ENCODE measurements at regions not wholly inside any gene's neighbourhood (a gene's known extent, or its start where the extent isn't known, plus 50 kb on each side); places are given as distances from the start of the nearest gene placed in this dataset.

- no peaks in the 10 kb centered on the region for H3K36me3 ChIP-seq (ENCODE audit: insufficient read depth, low read length)
- H3K4me3 ChIP-seq (ENCODE audit: low read length, poor library complexity, severe bottlenecking), result no peak overlapping the region
- no peaks in the 10 kb centered on the region; the same call in 1 of the 2 replicates for H3K9me3 ChIP-seq (ENCODE audit: insufficient read depth, low read depth, low read length)
- no peaks in the 10 kb centered on the region for H3K27me3 ChIP-seq (ENCODE audit: insufficient read depth, low read length, poor library complexity, severe bottlenecking)
- no peaks in the 10 kb centered on the region for H3K9me2 ChIP-seq (replicated peaks; ENCODE audit: low read depth, low read length)
- no peaks in the 10 kb centered on the region for H3F3A ChIP-seq (ENCODE audit: low read depth)
- no peak overlapping the region for H2AFZ ChIP-seq (ENCODE audit: low read length)
- no peak overlapping the region for H3K4me2 ChIP-seq (ENCODE audit: low read depth, low read length, poor library complexity, severe bottlenecking)
- no peak overlapping the region for H3K9ac ChIP-seq (ENCODE audit: low read depth, low read length, poor library complexity, severe bottlenecking)
- TF ChIP-seq EZH2phosphoT487 (IDR thresholded peaks at IDR 0.05; ENCODE audit: borderline replicate concordance), result no peak
- TF ChIP-seq CTCF (conservative IDR thresholded peaks at IDR 0.05; ENCODE audit: low read length), result no peak
- H3K4me1 ChIP-seq (ENCODE audit: insufficient read depth, low read length, poor library complexity, severe bottlenecking), result no peaks in the 10 kb centered on the region
- H4K20me1 ChIP-seq (ENCODE audit: insufficient read depth, low read length, poor library complexity, severe bottlenecking), result no peaks in the 10 kb centered on the region
- H3K79me2 ChIP-seq (ENCODE audit: insufficient read depth, low read length), result no peaks in the 10 kb centered on the region
These were observed 80.1 kb upstream of the TLR4 start for GRCh38 chr9:117624106-117624505.

- H3K4me3 ChIP-seq (ENCODE audit: low read length, poor library complexity, severe bottlenecking), result no peak overlapping the region
- no peaks in the 10 kb centered on the region; the same call in 1 of the 2 replicates for H3K9me3 ChIP-seq (ENCODE audit: insufficient read depth, low read depth, low read length)
- no peaks in the 10 kb centered on the region for H3K79me2 ChIP-seq (ENCODE audit: insufficient read depth, low read length)
- no peaks in the 10 kb centered on the region for H3F3A ChIP-seq (ENCODE audit: low read depth)
- no peaks in the 10 kb centered on the region for H3K27me3 ChIP-seq (ENCODE audit: insufficient read depth, low read length, poor library complexity, severe bottlenecking)
- H3K9ac ChIP-seq (ENCODE audit: low read depth, low read length, poor library complexity, severe bottlenecking), result no peak overlapping the region
- H4K20me1 ChIP-seq (ENCODE audit: insufficient read depth, low read length, poor library complexity, severe bottlenecking), result no peaks in the 10 kb centered on the region
- no peak overlapping the region for H2AFZ ChIP-seq (ENCODE audit: low read length)
- H3K4me2 ChIP-seq (ENCODE audit: low read depth, low read length, poor library complexity, severe bottlenecking), result no peak overlapping the region
- H3K36me3 ChIP-seq (ENCODE audit: insufficient read depth, low read length), result no peaks in the 10 kb centered on the region
- 0 out of 2 replicates have a peak, but pooled peaks have one; percentile 17 for TF ChIP-seq CTCF (conservative IDR thresholded peaks at IDR 0.05; ENCODE audit: low read length)
- TF ChIP-seq EZH2phosphoT487 (IDR thresholded peaks at IDR 0.05; ENCODE audit: borderline replicate concordance), result no peak
- H3K9me2 ChIP-seq (replicated peaks; ENCODE audit: low read depth, low read length), result no peaks in the 10 kb centered on the region
- no peaks in the 10 kb centered on the region for H3K4me1 ChIP-seq (ENCODE audit: insufficient read depth, low read length, poor library complexity, severe bottlenecking)
These were observed 81.9 kb upstream of the TLR4 start for GRCh38 chr9:117622347-117622746.

GRCh38 chr9:117616431-117616831 is 87.8 kb upstream of the TLR4 start:
- Histone ChIP-seq H3K4me2 (ENCODE audit: low read depth, low read length, poor library complexity, severe bottlenecking) (no peak overlapping the region), H3K36me3 (ENCODE audit: insufficient read depth, low read length) (no peaks in the 10 kb centered on the region), H3F3A (ENCODE audit: low read depth) (no peaks in the 10 kb centered on the region), H3K27me3 (ENCODE audit: insufficient read depth, low read length, poor library complexity, severe bottlenecking) (no peaks in the 10 kb centered on the region), H3K9me3 (ENCODE audit: insufficient read depth, low read depth, low read length) (no peaks in the 10 kb centered on the region), H3K4me1 (ENCODE audit: insufficient read depth, low read length, poor library complexity, severe bottlenecking) (no peaks in the 10 kb centered on the region), H3K79me2 (ENCODE audit: insufficient read depth, low read length) (no peaks in the 10 kb centered on the region), H3K4me3 (ENCODE audit: low read length, poor library complexity, severe bottlenecking) (no peak overlapping the region), H3K9me2 (replicated peaks; ENCODE audit: low read depth, low read length) (no peaks in the 10 kb centered on the region), H2AFZ (ENCODE audit: low read length) (no peak overlapping the region), H4K20me1 (ENCODE audit: insufficient read depth, low read length, poor library complexity, severe bottlenecking) (no peaks in the 10 kb centered on the region), H3K9ac (ENCODE audit: low read depth, low read length, poor library complexity, severe bottlenecking) (no peak overlapping the region)
- TF ChIP-seq EZH2phosphoT487 (IDR thresholded peaks at IDR 0.05; ENCODE audit: borderline replicate concordance), result no peak
- TF ChIP-seq CTCF (conservative IDR thresholded peaks at IDR 0.05; ENCODE audit: low read length), result no peak
